IPS DF 6.9 (cell line): ENCODE measurements at regions not wholly inside any gene's neighbourhood (a gene's known extent, or its start where the extent isn't known, plus 50 kb on each side); places are given as distances from the start of the nearest gene placed in this dataset.

ENCODE experiments used
- DNase-seq: peaks from one replicate; pipeline ENCODE4 v3.0.0-alpha.2; 2013; ENCODE audit warnings: low read depth, low spot score
- H3K27ac ChIP-seq: one replicate; pipeline ENCODE4 v1.5.1; 2013; ENCODE audit warnings: low read length, control low read depth
- H3K27me3 ChIP-seq: 2 replicates; pipeline ENCODE4 v1.6.1; 2013; ENCODE audit warnings: mild to moderate bottlenecking, low read length; ENCODE audit not compliant: control insufficient read depth, insufficient read depth
- H3K36me3 ChIP-seq: 2 replicates; pipeline ENCODE4 v1.6.1; 2013; ENCODE audit warnings: low read length; ENCODE audit not compliant: control insufficient read depth, insufficient read depth
- H3K4me1 ChIP-seq: 2 replicates; pipeline ENCODE4 v1.6.1; 2013; ENCODE audit warnings: low read length; ENCODE audit not compliant: control insufficient read depth, insufficient read depth
- H3K4me3 ChIP-seq: 2 replicates; pipeline ENCODE4 v1.5.1; 2013; ENCODE audit warnings: mild to moderate bottlenecking, low read length
- H3K9me3 ChIP-seq: 2 replicates; pipeline ENCODE4 v1.6.1; 2013; ENCODE audit warnings: low read length, inconsistent platforms; ENCODE audit not compliant: control insufficient read depth, insufficient read depth
- WGBS: extraction: QIAGEN DNeasy Blood & Tissue Kit; methylation state at CpG from one replicate; pipeline ENCODE4 v1.1.7; 2013; ENCODE audit warnings: mixed read lengths, missing lambda C conversion rate; ENCODE audit not compliant: insufficient read length, insufficient coverage; 5-methylcytosine and 5-hydroxymethylcytosine counted together

DNA sequence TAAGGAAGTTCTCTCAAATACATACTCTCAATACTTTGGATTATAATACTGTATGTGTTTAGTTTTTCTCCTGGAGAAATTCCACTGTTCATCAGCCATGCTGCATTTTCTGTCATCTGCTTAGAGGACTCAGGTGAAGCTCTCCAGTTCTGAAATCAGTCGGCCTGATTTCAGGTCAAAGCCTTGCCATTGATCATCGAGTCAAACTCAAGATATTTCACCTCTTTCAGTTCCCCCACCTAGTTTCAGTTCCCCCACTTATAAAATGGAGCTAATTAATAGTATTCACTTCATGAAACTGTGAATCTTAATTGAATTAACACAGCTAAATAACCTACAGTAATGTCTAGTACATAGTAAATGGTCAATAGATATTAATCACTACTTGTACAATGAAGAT lies 75.3 kb upstream of the L3MBTL4 start:
- Histone ChIP-seq H3K9me3 (no peaks in the 10 kb centered on the region), H3K36me3 (no peaks in the 10 kb centered on the region), H3K27me3 (no peaks in the 10 kb centered on the region), H3K27ac (no peak overlapping the region), H3K4me3 (no peak overlapping the region), H3K4me1 (peaks cover 5% of the 10 kb centered on the region)
- no peak for DNase-seq
- no CpG with 5 or more reads among the region's 2 CpGs for whole genome bisulfite sequencing

- no peak for DNase-seq
- Histone ChIP-seq H3K9me3 (no peaks in the 10 kb centered on the region), H3K36me3 (no peaks in the 10 kb centered on the region), H3K4me1 (no peaks in the 10 kb centered on the region; the same call in none of the 2 replicates), H3K27me3 (no peaks in the 10 kb centered on the region), H3K27ac (no peak overlapping the region), H3K4me3 (no peak overlapping the region)
- no CpG with 5 or more reads among the region's 5 CpGs for WGBS
Observed at GRCh38 chr18:6493194-6493593, 78.5 kb upstream of the L3MBTL4 start.

DNA sequence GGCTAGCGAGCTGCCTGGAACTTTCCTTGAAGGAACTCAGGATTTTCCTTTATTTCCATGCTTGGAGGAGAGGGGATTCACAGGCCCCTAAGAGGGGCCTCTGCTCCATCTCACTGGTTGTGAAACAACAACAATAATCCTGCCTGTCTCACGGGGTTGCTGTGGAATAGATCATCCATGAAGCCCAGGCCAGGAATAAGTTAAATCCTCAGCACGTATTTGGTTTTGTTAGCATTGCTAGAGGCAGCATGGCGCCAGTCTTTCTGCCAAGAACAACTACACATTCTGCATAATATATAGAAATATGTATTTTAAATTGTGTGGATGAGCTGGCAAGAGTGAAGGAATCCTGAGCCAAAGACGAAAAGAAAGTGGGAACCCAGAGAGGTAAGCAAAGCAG lies 80.8 kb upstream of the L3MBTL4 start:
- H3K4me1 ChIP-seq = no peaks in the 10 kb centered on the region
- no peaks in the 10 kb centered on the region for H3K9me3 ChIP-seq
- no peak overlapping the region for H3K4me3 ChIP-seq
- WGBS = no CpG with 5 or more reads among the region's 5 CpGs
- H3K27ac ChIP-seq = no peak overlapping the region
- H3K36me3 ChIP-seq = no peaks in the 10 kb centered on the region
- no peak for DNase-seq
- H3K27me3 ChIP-seq = no peaks in the 10 kb centered on the region

DNA sequence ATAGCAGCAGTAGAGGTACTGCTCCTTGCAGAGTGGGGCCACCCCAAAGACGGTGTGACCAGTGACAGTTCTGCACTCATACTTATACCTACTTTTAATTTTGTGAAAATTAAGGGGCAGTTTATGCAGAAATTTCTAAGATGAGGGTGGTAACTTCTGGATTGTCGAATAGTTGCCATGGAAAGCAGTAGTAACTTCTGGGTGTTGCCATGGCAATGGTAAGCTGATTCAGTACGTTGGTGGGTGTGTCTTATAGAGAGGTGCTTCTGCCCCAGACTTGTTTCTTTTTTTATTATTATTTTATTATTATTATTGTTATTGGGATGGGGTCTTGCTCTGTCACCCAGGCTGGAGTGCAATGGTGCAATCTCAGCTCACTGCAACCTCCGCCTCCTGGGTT lies 82.8 kb upstream of the L3MBTL4 start:
- Histone ChIP-seq H3K27ac (no peak overlapping the region), H3K27me3 (no peaks in the 10 kb centered on the region), H3K4me1 (peaks cover 1% of the 10 kb centered on the region; the same call in 1 of the 2 replicates), H3K4me3 (no peak overlapping the region), H3K36me3 (no peaks in the 10 kb centered on the region), H3K9me3 (no peaks in the 10 kb centered on the region)
- DNase-seq = no peak
- no CpG with 5 or more reads among the region's 4 CpGs for whole genome bisulfite sequencing

DNA sequence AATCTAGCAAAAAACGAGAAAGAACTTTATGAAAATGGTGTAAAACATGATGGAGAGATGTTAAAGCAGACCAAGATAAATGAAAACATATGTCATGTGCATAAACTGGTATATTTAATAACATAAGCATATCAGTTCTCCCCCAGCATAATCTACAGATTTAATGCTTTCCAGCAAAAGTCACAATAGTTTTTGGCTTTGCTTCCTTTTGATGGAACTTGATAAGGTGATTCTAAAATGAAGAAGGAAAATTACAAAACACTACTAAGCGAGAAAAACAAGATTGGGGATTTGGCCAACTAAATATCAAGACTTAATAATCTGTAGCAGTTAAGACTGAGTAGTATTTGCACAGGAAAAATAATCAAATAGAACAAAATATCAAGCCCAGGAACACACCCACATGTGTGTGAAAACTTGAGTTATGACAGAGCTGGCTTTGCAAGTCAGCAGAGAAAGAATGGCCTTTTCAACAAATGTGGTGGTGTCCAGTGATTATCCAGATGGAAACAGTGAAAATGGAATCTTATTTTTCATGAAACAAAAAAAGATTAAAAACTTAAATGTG lies 83.7 kb upstream of the L3MBTL4 start:
- Histone ChIP-seq H3K36me3 (no peaks in the 10 kb centered on the region), H3K4me1 (peaks cover 1% of the 10 kb centered on the region; the same call in 1 of the 2 replicates), H3K9me3 (no peaks in the 10 kb centered on the region), H3K4me3 (no peak overlapping the region), H3K27me3 (no peaks in the 10 kb centered on the region), H3K27ac (no peak overlapping the region)
- no CpG with 5 or more reads among the region's 2 CpGs for WGBS
- no peak for DNase-seq

GRCh38 chr18:6504605-6505497 lies 90.1 kb upstream of the L3MBTL4 start:
- H3K27me3 ChIP-seq = no peaks in the 10 kb centered on the region
- H3K4me1 ChIP-seq = peaks cover 3% of the 10 kb centered on the region
- H3K36me3 ChIP-seq = no peaks in the 10 kb centered on the region
- no peak overlapping the region for H3K4me3 ChIP-seq
- no peak for DNase-seq
- no CpG with 5 or more reads among the region's 5 CpGs for WGBS
- H3K27ac ChIP-seq = no peak overlapping the region
- no peaks in the 10 kb centered on the region; the same call in 1 of the 2 replicates for H3K9me3 ChIP-seq

DNA sequence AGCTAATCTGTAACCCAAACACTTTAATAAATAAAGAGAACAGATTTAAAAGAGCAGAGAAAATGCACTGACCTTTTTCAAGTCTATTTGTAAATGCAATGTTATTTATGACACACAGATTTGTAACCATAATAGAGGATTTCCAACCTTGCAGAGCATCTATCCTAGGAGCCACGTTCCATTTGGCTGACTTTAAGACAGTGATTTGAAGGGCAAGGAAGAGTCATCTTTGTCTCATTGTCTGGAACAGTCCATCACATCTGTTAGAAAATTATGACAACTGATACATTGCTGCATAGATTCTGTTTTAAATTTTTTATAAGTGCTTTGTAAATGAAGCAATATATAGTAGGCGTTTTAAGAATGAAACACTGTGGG lies 90.8 kb upstream of the L3MBTL4 start:
- H3K4me3 ChIP-seq = no peak overlapping the region
- WGBS = 100% methylated on average over 1 of the region's 2 CpGs

DNA sequence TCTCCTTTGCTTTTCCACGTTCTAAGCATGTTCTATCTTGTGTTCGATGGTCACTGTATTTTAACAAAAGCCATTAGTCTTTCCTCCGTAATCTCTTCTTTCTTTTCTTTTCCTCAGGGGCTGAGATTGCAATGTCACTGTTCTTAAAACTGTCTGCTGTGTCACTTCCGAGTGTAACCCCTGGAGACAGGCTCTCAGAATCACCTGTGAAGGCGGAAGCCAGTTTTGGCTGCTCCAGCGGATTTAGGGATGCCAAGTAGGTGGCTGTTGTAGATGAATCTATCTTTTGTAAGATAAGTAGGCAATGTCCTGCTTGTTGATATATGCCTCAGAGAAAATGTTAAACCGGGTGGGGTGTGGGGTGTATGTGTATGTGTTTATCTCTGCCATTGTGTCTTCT lies 94.7 kb upstream of the L3MBTL4 start:
- Histone ChIP-seq H3K9me3 (no peaks in the 10 kb centered on the region; the same call in 1 of the 2 replicates), H3K4me3 (no peak overlapping the region), H3K27me3 (no peaks in the 10 kb centered on the region), H3K27ac (no peak overlapping the region), H3K36me3 (no peaks in the 10 kb centered on the region), H3K4me1 (peaks cover 2% of the 10 kb centered on the region; the same call in 1 of the 2 replicates)
- WGBS = no CpG with 5 or more reads among the region's 7 CpGs
- DNase-seq = no peak

More for the DNA sequence above, 90.8 kb upstream of the L3MBTL4 start:
- DNase-seq = no peak
- Histone ChIP-seq H3K36me3 (no peaks in the 10 kb centered on the region), H3K4me1 (peaks cover 3% of the 10 kb centered on the region), H3K27me3 (no peaks in the 10 kb centered on the region), H3K27ac (no peak overlapping the region), H3K9me3 (no peaks in the 10 kb centered on the region; the same call in 1 of the 2 replicates)

DNA sequence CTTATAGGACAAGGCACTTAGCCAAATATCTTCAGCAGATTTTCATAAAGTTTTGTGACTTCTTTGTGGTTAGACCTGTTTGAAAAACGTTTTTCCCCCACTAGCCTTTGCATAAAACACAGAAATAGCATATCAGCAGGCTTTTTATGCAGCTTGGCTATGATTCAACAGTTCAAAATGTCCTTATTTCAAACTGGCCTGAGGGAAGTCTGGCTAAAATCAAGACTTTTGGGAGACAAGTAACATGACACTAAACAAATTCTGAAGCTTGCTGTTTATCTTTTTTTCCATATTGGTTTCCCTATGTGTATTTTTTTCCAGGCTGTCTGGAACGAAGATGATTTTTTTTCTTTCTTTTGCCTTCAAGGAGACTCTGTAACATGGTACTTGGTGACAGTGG lies 95.1 kb upstream of the L3MBTL4 start:
- no peak overlapping the region for H3K27ac ChIP-seq
- H3K36me3 ChIP-seq = no peaks in the 10 kb centered on the region
- H3K4me1 ChIP-seq = no peaks in the 10 kb centered on the region; the same call in 1 of the 2 replicates
- H3K27me3 ChIP-seq = no peaks in the 10 kb centered on the region
- no peak for DNase-seq
- H3K9me3 ChIP-seq = no peaks in the 10 kb centered on the region; the same call in 1 of the 2 replicates
- no peak overlapping the region for H3K4me3 ChIP-seq
- WGBS = no CpG with 5 or more reads among the region's 2 CpGs

- H3K4me1 ChIP-seq = no peaks in the 10 kb centered on the region
- no peaks in the 10 kb centered on the region for H3K27me3 ChIP-seq
- H3K36me3 ChIP-seq = no peaks in the 10 kb centered on the region
- no peak overlapping the region for H3K27ac ChIP-seq
- no peaks in the 10 kb centered on the region for H3K9me3 ChIP-seq
- no peak for DNase-seq
- no peak overlapping the region for H3K4me3 ChIP-seq
Observed at GRCh38 chr18:6520901-6521300, 106.2 kb upstream of the L3MBTL4 start.
